AG09309 (cell line): ENCODE measurements at regions not wholly inside any gene's neighbourhood (a gene's known extent, or its start where the extent isn't known, plus 50 kb on each side); places are given as distances from the start of the nearest gene placed in this dataset.
"Not testable (repeated sequence)": the region's sequence is repeated elsewhere in the genome, so short reads cannot be mapped to it uniquely, and the experiment has no call there.

Experiments
- DNase-seq: peaks from one replicate; pipeline ENCODE4 v3.0.0-alpha.2; 2010; ENCODE audit warnings: low read depth
- H3K4me3 ChIP-seq: 2 replicates; pipeline ENCODE4 v1.5.1; 2011; ENCODE audit warnings: mild to moderate bottlenecking, low read depth, low read length, moderate library complexity; ENCODE audit not compliant: control insufficient read depth
- CTCF ChIP-seq: IDR thresholded peaks from 2 replicates; pipeline ENCODE4 v1.5.1; 2011; ENCODE audit warnings: mild to moderate bottlenecking, low read depth, low read length, inconsistent platforms; ENCODE audit not compliant: insufficient read depth, control insufficient read depth; ENCODE audit errors: missing control alignments

GRCh38 chr6:15747354-15747883, 84.6 kb upstream of the DTNBP1 start:
- no peak overlapping the region for H3K4me3 ChIP-seq
- DNase-seq: no peak
- TF ChIP-seq CTCF: no peak

DNA sequence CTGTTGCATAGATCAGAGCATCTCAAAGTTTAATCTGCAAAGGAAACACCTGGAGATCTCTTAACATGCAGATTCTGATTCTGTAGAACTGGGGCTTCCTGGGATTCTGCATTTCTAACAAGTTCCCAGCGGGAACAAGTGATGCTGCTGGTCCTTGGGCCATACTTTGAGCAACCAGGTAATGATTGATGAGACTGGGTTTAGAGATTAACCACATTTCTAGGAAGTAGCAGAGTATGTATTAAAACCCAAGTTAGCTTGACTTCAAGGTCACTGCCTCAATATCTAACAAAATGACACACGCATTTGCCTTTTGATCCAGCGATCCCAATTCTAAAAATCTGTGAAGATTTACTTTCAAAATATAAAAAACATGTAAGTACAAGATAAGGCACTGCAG, 83.0 kb upstream of the DTNBP1 start:
- H3K4me3 ChIP-seq: no peak overlapping the region
- TF ChIP-seq CTCF: no peak
- no peak for DNase-seq

DNA sequence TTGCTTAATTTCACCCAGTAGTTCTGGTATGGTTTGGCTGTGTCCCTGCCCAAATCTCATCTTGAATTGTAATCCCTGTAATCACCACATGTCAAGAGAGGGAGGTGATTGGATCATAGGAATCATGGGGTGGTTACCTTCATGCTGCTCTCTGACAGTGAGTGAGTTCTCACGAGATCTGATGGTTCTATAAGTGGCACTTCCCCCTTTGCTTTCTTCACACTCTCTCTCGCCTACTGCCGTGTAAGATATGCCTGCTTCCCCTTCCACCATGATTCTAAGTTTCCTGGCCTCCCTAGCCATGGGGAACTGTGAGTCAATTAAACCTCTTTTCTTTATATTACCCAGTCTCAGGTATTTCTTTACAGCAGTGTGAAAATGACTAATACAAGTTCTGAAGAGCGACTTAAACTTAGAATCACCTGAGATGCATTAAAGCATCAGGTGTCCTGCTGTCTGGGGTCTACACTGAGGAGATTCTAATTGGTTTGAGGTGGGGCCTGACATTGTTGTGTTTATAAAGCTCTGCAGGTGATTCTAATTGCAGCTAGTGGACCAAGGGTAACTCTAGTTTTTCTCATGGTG, 82.1 kb upstream of the DTNBP1 start:
- no peak for TF ChIP-seq CTCF
- no peak overlapping the region for H3K4me3 ChIP-seq
- no peak for DNase-seq

DNA sequence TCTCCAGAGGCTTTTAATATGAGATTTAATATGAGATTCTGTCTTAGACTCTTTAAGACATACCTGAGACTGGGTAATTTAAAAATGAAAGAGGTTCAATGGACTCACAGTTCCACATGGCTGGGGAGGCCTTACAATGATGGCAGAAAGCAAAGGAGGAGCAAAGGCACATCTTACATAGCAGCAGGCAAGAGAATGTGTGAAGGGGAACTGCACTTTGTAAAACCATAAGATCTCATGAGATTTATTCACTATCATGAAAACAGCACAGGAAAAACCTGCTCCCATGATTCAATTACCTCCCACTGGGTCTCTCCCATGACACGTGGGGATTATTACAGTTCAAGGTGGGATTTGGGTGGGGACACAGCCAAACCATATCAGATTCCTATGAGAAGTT, 79.2 kb upstream of the DTNBP1 start:
- H3K4me3 ChIP-seq, DNase-seq: not testable (repeated sequence)

DNA sequence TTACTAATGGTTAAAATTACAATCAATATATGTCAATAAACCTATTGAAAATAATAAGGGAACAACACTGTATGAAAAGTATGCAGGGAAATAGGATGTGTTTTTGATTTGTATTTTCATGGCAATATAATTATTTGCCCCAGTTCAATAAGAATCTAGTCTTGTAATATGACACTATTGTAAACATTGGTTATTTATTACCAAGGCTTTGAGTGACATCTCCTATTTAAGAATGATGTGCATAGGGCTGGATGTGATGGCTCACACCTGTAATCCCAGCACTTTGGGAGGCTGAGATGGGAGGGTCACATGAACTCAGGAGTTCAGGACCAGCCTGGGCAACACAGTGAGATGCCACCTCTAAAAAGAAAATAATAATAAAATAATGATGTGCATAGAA, 78.6 kb upstream of the DTNBP1 start:
- H3K4me3 ChIP-seq: no peak overlapping the region
- no peak for TF ChIP-seq CTCF
- DNase-seq: no peak

GRCh38 chr6:15739867-15740266, 77.0 kb upstream of the DTNBP1 start:
- DNase-seq: no peak
- no peak overlapping the region for H3K4me3 ChIP-seq
- TF ChIP-seq CTCF: no peak

- no peak overlapping the region for H3K4me3 ChIP-seq
- no peak for DNase-seq
- TF ChIP-seq CTCF: no peak
Measured at GRCh38 chr6:15739353-15739752, 76.5 kb upstream of the DTNBP1 start.

GRCh38 chr6:15738195-15738594, 75.4 kb upstream of the DTNBP1 start:
- H3K4me3 ChIP-seq, DNase-seq: not testable (repeated sequence)
